ENCODE measurements at regions not wholly inside any gene's neighbourhood (a gene's known extent, or its start where the extent isn't known, plus 50 kb on each side); places are given as distances from the start of the nearest gene placed in this dataset.

- TF ChIP-seq EZH2phosphoT487 (IDR thresholded peaks at IDR 0.05), result no peak
- no peak for TF ChIP-seq CTCF (IDR thresholded peaks at IDR 0.05)
Observed at GRCh38 chr2:36302911-36303310, 52.7 kb upstream of the CRIM1 start.

Data from neural progenitor cell (in vitro differentiated cells).